Trophoblast cell (in vitro differentiated cells and primary cell): ENCODE measurements at regions not wholly inside any gene's neighbourhood (a gene's known extent, or its start where the extent isn't known, plus 50 kb on each side); places are given as distances from the start of the nearest gene placed in this dataset.

ENCODE experiments used
- DNase-seq, 2 donors: peaks; one replicate each; pipeline ENCODE4 v3.0.0-alpha.2; 2016
- H2AFZ ChIP-seq: 2 replicates; pipeline ENCODE4 v1.6.1; 2013; ENCODE audit warnings: low read length, moderate library complexity, mild to moderate bottlenecking; ENCODE audit not compliant: insufficient read depth, poor library complexity
- H2AK5ac ChIP-seq: 2 replicates; pipeline ENCODE4 v1.6.1; 2013; ENCODE audit warnings: mild to moderate bottlenecking, low read length
- H2BK120ac ChIP-seq: 2 replicates; pipeline ENCODE4 v1.6.1; 2013; ENCODE audit warnings: low read length, mild to moderate bottlenecking, moderate library complexity; ENCODE audit not compliant: insufficient read depth, poor library complexity
- H2BK12ac ChIP-seq: 2 replicates; pipeline ENCODE4 v1.6.1; 2013; ENCODE audit warnings: mild to moderate bottlenecking, low read length, moderate library complexity
- H2BK5ac ChIP-seq: 2 replicates; pipeline ENCODE4 v1.6.1; 2013; ENCODE audit warnings: low read length, low read depth, moderate library complexity, mild to moderate bottlenecking; ENCODE audit not compliant: poor library complexity
- H3K14ac ChIP-seq: 2 replicates; pipeline ENCODE4 v1.6.1; 2013; ENCODE audit warnings: mild to moderate bottlenecking, low read length
- H3K18ac ChIP-seq: 2 replicates; pipeline ENCODE4 v1.6.1; 2013; ENCODE audit warnings: mild to moderate bottlenecking, low read length
- H3K23ac ChIP-seq: 2 replicates; pipeline ENCODE4 v1.6.1; 2013; ENCODE audit warnings: low read length
- H3K27ac ChIP-seq: 2 replicates; pipeline ENCODE4 v1.5.1; 2013; ENCODE audit warnings: low read depth, mild to moderate bottlenecking, inconsistent platforms, low read length, moderate library complexity
- H3K27me3 ChIP-seq: 2 replicates; pipeline ENCODE4 v1.6.1; 2013; ENCODE audit warnings: inconsistent platforms, mild to moderate bottlenecking, low read length, moderate library complexity; ENCODE audit not compliant: insufficient read depth
- H3K36me3 ChIP-seq, 2 experiments: 1 replicate in 1 of 2; 2 replicates in 1 of 2; pipeline ENCODE4 v1.6.1; 2013; ENCODE audit warnings: low read length in 2 of 2, mild to moderate bottlenecking in 2 of 2, moderate library complexity in 1 of 2; ENCODE audit not compliant: insufficient read depth in 2 of 2, control insufficient read depth in 1 of 2
- H3K4ac ChIP-seq: 2 replicates; pipeline ENCODE4 v1.6.1; 2013; ENCODE audit warnings: low read depth, mild to moderate bottlenecking, low read length, moderate library complexity
- H3K4me1 ChIP-seq, 2 experiments: 1 replicate in 1 of 2; 2 replicates in 1 of 2; pipeline ENCODE4 v1.6.1; 2013; ENCODE audit warnings: low read length in 2 of 2, mild to moderate bottlenecking in 2 of 2, moderate library complexity in 1 of 2; ENCODE audit not compliant: insufficient read depth in 2 of 2, control insufficient read depth in 1 of 2
- H3K4me2 ChIP-seq: 2 replicates; pipeline ENCODE4 v1.6.1; 2013; ENCODE audit warnings: inconsistent platforms, mild to moderate bottlenecking, low read length, moderate library complexity
- H3K4me3 ChIP-seq: 2 replicates; pipeline ENCODE4 v1.5.1; 2013; ENCODE audit warnings: mild to moderate bottlenecking, low read depth, low read length, inconsistent platforms
- H3K79me1 ChIP-seq: one replicate; pipeline ENCODE4 v1.6.1; 2013; ENCODE audit warnings: low read length
- H3K79me2 ChIP-seq: 2 replicates; pipeline ENCODE4 v1.6.1; 2013; ENCODE audit warnings: low read length, mild to moderate bottlenecking; ENCODE audit not compliant: control insufficient read depth, insufficient read depth, poor library complexity
- H3K9ac ChIP-seq: 2 replicates; pipeline ENCODE4 v1.6.1; 2013; ENCODE audit warnings: mild to moderate bottlenecking, low read length
- H3K9me3 ChIP-seq: 2 replicates; pipeline ENCODE4 v1.6.1; 2013; ENCODE audit warnings: low read depth, mild to moderate bottlenecking, control low read depth, inconsistent platforms, low read length; ENCODE audit not compliant: insufficient read depth
- H4K12ac ChIP-seq: 2 replicates; pipeline ENCODE4 v1.6.1; 2013; ENCODE audit warnings: low read depth, mild to moderate bottlenecking, low read length, moderate library complexity
- H4K8ac ChIP-seq: 2 replicates; pipeline ENCODE4 v1.6.1; 2013; ENCODE audit warnings: low read depth, mild to moderate bottlenecking, low read length, moderate library complexity
- H4K91ac ChIP-seq: one replicate; pipeline ENCODE4 v1.6.1; 2013; ENCODE audit warnings: low read depth, mild to moderate bottlenecking, low read length, moderate library complexity
- WGBS: extraction: QIAGEN DNeasy Blood & Tissue Kit; methylation state at CpG from one replicate; pipeline ENCODE4 v1.1.7; 2013; ENCODE audit warnings: missing lambda C conversion rate; ENCODE audit not compliant: insufficient read length, insufficient coverage; ENCODE audit errors: extremely low coverage; 5-methylcytosine and 5-hydroxymethylcytosine counted together

- Histone ChIP-seq H3K4me2 (peak overlapping the region; percentile 6), H3K9ac (no peak overlapping the region), H3K14ac (no peak overlapping the region), H2AFZ (no peak overlapping the region), H4K8ac (no peak overlapping the region), H3K79me1 (no peaks in the 10 kb centered on the region), H3K4ac (no peak overlapping the region), H3K18ac (no peak overlapping the region), H3K36me3 (no peaks in the 10 kb centered on the region), H3K9me3 (no peaks in the 10 kb centered on the region), H3K79me2 (no peaks in the 10 kb centered on the region), H2AK5ac (no peak overlapping the region), H3K4me3 (no peak overlapping the region), H3K27ac (no peak overlapping the region), H4K12ac (no peak overlapping the region), H2BK5ac (no peak overlapping the region), H3K27me3 (no peaks in the 10 kb centered on the region), H4K91ac (no peak overlapping the region), H3K4me1 (no peaks in the 10 kb centered on the region), H2BK120ac (no peak overlapping the region), H2BK12ac (no peak overlapping the region), H3K23ac (no peak overlapping the region)
- no CpG with 5 or more reads among the region's 5 CpGs for WGBS
- DNase-seq: peak in 1 of 2 donors; percentile 54
Measured at GRCh38 chr2:183579686-183580085, 455.4 kb downstream of the NUP35 start.

- H2AFZ ChIP-seq: no peak overlapping the region
- no peak overlapping the region for H3K4me2 ChIP-seq
- H3K14ac ChIP-seq: no peak overlapping the region
- no peaks in the 10 kb centered on the region for H3K36me3 ChIP-seq
- H2BK12ac ChIP-seq: no peak overlapping the region
- H2BK120ac ChIP-seq: no peak overlapping the region
- no peak overlapping the region for H3K27ac ChIP-seq
- H3K23ac ChIP-seq: no peak overlapping the region
- no peaks in the 10 kb centered on the region for H3K79me1 ChIP-seq
- no peak overlapping the region for H3K18ac ChIP-seq
- H4K8ac ChIP-seq: no peak overlapping the region
- no peak overlapping the region for H4K91ac ChIP-seq
- no peaks in the 10 kb centered on the region for H3K79me2 ChIP-seq
- no peak overlapping the region for H4K12ac ChIP-seq
- no peaks in the 10 kb centered on the region for H3K9me3 ChIP-seq
- no peaks in the 10 kb centered on the region for H3K4me1 ChIP-seq
- WGBS: no CpG with 5 or more reads among the region's 4 CpGs
- no peak overlapping the region for H3K9ac ChIP-seq
- no peak overlapping the region for H3K4me3 ChIP-seq
- no peaks in the 10 kb centered on the region for H3K27me3 ChIP-seq
- DNase-seq: no peak
- H2BK5ac ChIP-seq: no peak overlapping the region
- no peak overlapping the region for H3K4ac ChIP-seq
- H2AK5ac ChIP-seq: no peak overlapping the region
Measured at GRCh38 chr2:183592271-183592670, 468.0 kb downstream of the NUP35 start.

GRCh38 chr2:183594150-183594549 lies 469.9 kb downstream of the NUP35 start:
- Histone ChIP-seq H2AFZ (no peak overlapping the region), H3K36me3 (no peaks in the 10 kb centered on the region), H3K27me3 (no peaks in the 10 kb centered on the region), H3K23ac (no peak overlapping the region), H3K4me3 (no peak overlapping the region), H4K8ac (no peak overlapping the region), H4K12ac (no peak overlapping the region), H3K14ac (no peak overlapping the region), H3K9ac (no peak overlapping the region), H3K27ac (no peak overlapping the region), H3K4ac (no peak overlapping the region), H2BK5ac (no peak overlapping the region), H3K9me3 (no peaks in the 10 kb centered on the region), H4K91ac (no peak overlapping the region), H3K79me1 (no peaks in the 10 kb centered on the region), H3K4me1 (no peaks in the 10 kb centered on the region), H3K4me2 (no peak overlapping the region), H2BK12ac (no peak overlapping the region), H2AK5ac (no peak overlapping the region), H2BK120ac (no peak overlapping the region), H3K79me2 (no peaks in the 10 kb centered on the region), H3K18ac (no peak overlapping the region)
- WGBS: no CpG with 5 or more reads among the region's 1 CpG
- DNase-seq: no peak

- H3K27me3 ChIP-seq: no peaks in the 10 kb centered on the region
- no peak overlapping the region for H3K4ac ChIP-seq
- no peaks in the 10 kb centered on the region for H3K9me3 ChIP-seq
- H3K79me2 ChIP-seq: no peaks in the 10 kb centered on the region
- DNase-seq: peak in 1 of 2 donors; percentile 14
- no peak overlapping the region for H2BK5ac ChIP-seq
- no peak overlapping the region for H3K18ac ChIP-seq
- no peak overlapping the region for H4K8ac ChIP-seq
- no peaks in the 10 kb centered on the region for H3K36me3 ChIP-seq
- H3K14ac ChIP-seq: no peak overlapping the region
- H4K12ac ChIP-seq: no peak overlapping the region
- no peak overlapping the region for H2AK5ac ChIP-seq
- no peak overlapping the region for H4K91ac ChIP-seq
- no peaks in the 10 kb centered on the region for H3K79me1 ChIP-seq
- no peaks in the 10 kb centered on the region for H3K4me1 ChIP-seq
- no peak overlapping the region for H3K4me3 ChIP-seq
- no peak overlapping the region for H3K23ac ChIP-seq
- no CpG with 5 or more reads among the region's 1 CpG for WGBS
- H2AFZ ChIP-seq: no peak overlapping the region
- H3K9ac ChIP-seq: no peak overlapping the region
- H3K4me2 ChIP-seq: no peak overlapping the region
- no peak overlapping the region for H2BK120ac ChIP-seq
- no peak overlapping the region for H2BK12ac ChIP-seq
- H3K27ac ChIP-seq: no peak overlapping the region
Measured at GRCh38 chr2:183597841-183598240, 473.6 kb downstream of the NUP35 start.
